ENCODE measurements at regions not wholly inside any gene's neighbourhood (a gene's known extent, or its start where the extent isn't known, plus 50 kb on each side); places are given as distances from the start of the nearest gene placed in this dataset.
A peak's percentile ranks its signal among the peaks of the same experiment; 100 is the strongest.

- no peak for DNase-seq (ENCODE audit: low read depth)
These were observed 293.8 kb upstream of the FBXL7 start for GRCh38 chr5:15206133-15206532.

GRCh38 chr5:15203376-15203775 is 296.6 kb upstream of the FBXL7 start:
- no peak for DNase-seq (ENCODE audit: low read depth)

- DNase-seq (ENCODE audit: low read depth) = no peak
These were observed 309.0 kb upstream of the FBXL7 start for GRCh38 chr5:15191012-15191411.

- no peak for DNase-seq (ENCODE audit: low read depth)
These were observed 311.9 kb upstream of the ANKH start for GRCh38 chr5:15183520-15183919.

GRCh38 chr5:15170173-15170572 is 298.6 kb upstream of the ANKH start:
- no peak for DNase-seq (ENCODE audit: low read depth)

- DNase-seq (ENCODE audit: low read depth) = no peak
These were observed 296.8 kb upstream of the ANKH start for GRCh38 chr5:15168358-15168757.

GRCh38 chr5:15160091-15160490 is 288.5 kb upstream of the ANKH start:
- DNase-seq (ENCODE audit: low read depth) = no peak

GRCh38 chr5:15159606-15160005 is 288.0 kb upstream of the ANKH start:
- no peak for DNase-seq (ENCODE audit: low read depth)

GRCh38 chr5:15142458-15142857 is 270.9 kb upstream of the ANKH start:
- no peak for DNase-seq (ENCODE audit: low read depth)

- DNase-seq (ENCODE audit: low read depth) = no peak
These were observed 265.8 kb upstream of the ANKH start for GRCh38 chr5:15137414-15137813.

- no peak for DNase-seq (ENCODE audit: low read depth)
These were observed 264.1 kb upstream of the ANKH start for GRCh38 chr5:15135661-15136060.

- no peak for DNase-seq (ENCODE audit: low read depth)
These were observed 261.9 kb upstream of the ANKH start for GRCh38 chr5:15133456-15133965.

GRCh38 chr5:15132816-15133405 is 261.3 kb upstream of the ANKH start:
- DNase-seq (ENCODE audit: low read depth) = no peak

GRCh38 chr5:15131909-15132308 is 260.3 kb upstream of the ANKH start:
- no peak for DNase-seq (ENCODE audit: low read depth)

GRCh38 chr5:15124871-15125568 is 253.4 kb upstream of the ANKH start:
- DNase-seq (ENCODE audit: low read depth) = no peak

- DNase-seq (ENCODE audit: low read depth) = no peak
These were observed 252.9 kb upstream of the ANKH start for GRCh38 chr5:15124461-15124860.

GRCh38 chr5:15117688-15118087 is 246.1 kb upstream of the ANKH start:
- no peak for DNase-seq (ENCODE audit: low read depth)

- DNase-seq (ENCODE audit: low read depth) = no peak
These were observed 245.4 kb upstream of the ANKH start for GRCh38 chr5:15116996-15117395.

- no peak for DNase-seq (ENCODE audit: low read depth)
These were observed 235.1 kb upstream of the ANKH start for GRCh38 chr5:15106530-15107283.

- DNase-seq (ENCODE audit: low read depth) = peak; percentile 22
These were observed 234.3 kb upstream of the ANKH start for GRCh38 chr5:15105799-15106393.

- no peak for DNase-seq (ENCODE audit: low read depth)
These were observed 232.3 kb upstream of the ANKH start for GRCh38 chr5:15103864-15104263.

- DNase-seq (ENCODE audit: low read depth) = no peak
These were observed 231.6 kb upstream of the ANKH start for GRCh38 chr5:15103130-15103529.

GRCh38 chr5:15097552-15097951 is 226.0 kb upstream of the ANKH start:
- DNase-seq (ENCODE audit: low read depth) = no peak

Data from non-pigmented ciliary epithelial cell (primary cell).